SK-N-SH (cell line): ENCODE measurements at regions not wholly inside any gene's neighbourhood (a gene's known extent, or its start where the extent isn't known, plus 50 kb on each side); places are given as distances from the start of the nearest gene placed in this dataset.

ENCODE experiments used
- CTCF ChIP-seq: fragments of 200-600 bp; sonication (generic); IDR thresholded peaks from 2 replicates; pipeline ENCODE4 v1.6.1; 2017; ENCODE audit warnings: antibody characterized with exemption, mild to moderate bottlenecking, moderate library complexity
- EP300 ChIP-seq, 2 experiments: IDR thresholded peaks; 2 replicates each; pipeline versions ENCODE4 v1.4.0 to v1.6.1; 2012; ENCODE audit warnings: borderline replicate concordance in 1 of 2, low read depth in 1 of 2, low read length in 1 of 2
- EZH2phosphoT487 ChIP-seq: fragments of 200-600 bp; sonication (generic); IDR thresholded peaks from 2 replicates; pipeline ENCODE4 v1.6.1; 2017; ENCODE audit warnings: low read depth, mixed run types, mild to moderate bottlenecking, antibody characterized with exemption, moderate library complexity, borderline replicate concordance
- GABPA ChIP-seq: IDR thresholded peaks from 2 replicates; pipeline ENCODE4 v1.4.0; 2012; ENCODE audit warnings: low read depth, mild to moderate bottlenecking
- MXI1 ChIP-seq: IDR thresholded peaks from 2 replicates; pipeline ENCODE4 v1.6.1; 2012; ENCODE audit warnings: mild to moderate bottlenecking, low read depth, low read length, improper control_type of control experiment
- NFIC ChIP-seq: IDR thresholded peaks from 2 replicates; pipeline ENCODE4 v1.4.0; 2012; ENCODE audit warnings: borderline replicate concordance
- POLR2AphosphoS5 ChIP-seq: IDR thresholded peaks from 2 replicates; pipeline ENCODE4 v1.6.1; 2012; ENCODE audit warnings: low read depth, low read length
- RXRA ChIP-seq: IDR thresholded peaks from 2 replicates; pipeline ENCODE4 v1.4.0; 2012; ENCODE audit warnings: low read depth, mild to moderate bottlenecking, borderline replicate concordance
- SMC3 ChIP-seq: IDR thresholded peaks from 2 replicates; pipeline ENCODE4 v1.6.1; 2012; ENCODE audit warnings: low read depth, low read length, improper control_type of control experiment
- TAF1 ChIP-seq: IDR thresholded peaks from 2 replicates; pipeline ENCODE4 v1.6.1; 2012; ENCODE audit warnings: low read depth, mild to moderate bottlenecking, low read length, moderate library complexity, borderline replicate concordance
- TCF12 ChIP-seq: IDR thresholded peaks from 2 replicates; pipeline ENCODE4 v1.4.0; 2012
- USF2 ChIP-seq: fragments of 150-350 bp; IDR thresholded peaks from 2 replicates; pipeline ENCODE4 v1.6.1; 2017; ENCODE audit warnings: antibody characterized with exemption, low read length, low read depth, borderline replicate concordance
- YY1 ChIP-seq: IDR thresholded peaks from 2 replicates; pipeline ENCODE4 v1.4.0; 2012; ENCODE audit warnings: low read depth, mild to moderate bottlenecking
- TF ChIP-seq, protein P1 (sequence below): IDR thresholded peaks from 2 replicates; pipeline ENCODE4 v1.4.0; 2012; ENCODE audit warnings: low read depth

GRCh38 chr16:52203096-52203495 lies 343.8 kb downstream of the TOX3 start:
- TF ChIP-seq CTCF (no peak), GABPA (no peak), EZH2phosphoT487 (no peak), YY1 (no peak), EP300 (IDR thresholded peaks at IDR 0.05; ENCODE audit: borderline replicate concordance in 1 of 2, low read depth in 1 of 2, low read length in 1 of 2) (no peak), TAF1 (no peak), RXRA (no peak), MXI1 (no peak), POLR2AphosphoS5 (no peak), NFIC (no peak), USF2 (no peak), SMC3 (no peak), TCF12 (no peak)
- TF ChIP-seq, protein P1, sequence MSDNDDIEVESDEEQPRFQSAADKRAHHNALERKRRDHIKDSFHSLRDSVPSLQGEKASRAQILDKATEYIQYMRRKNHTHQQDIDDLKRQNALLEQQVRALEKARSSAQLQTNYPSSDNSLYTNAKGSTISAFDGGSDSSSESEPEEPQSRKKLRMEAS, result no peak
